Ovary (tissue), 7 donors: ENCODE measurements at regions not wholly inside any gene's neighbourhood (a gene's known extent, or its start where the extent isn't known, plus 50 kb on each side); places are given as distances from the start of the nearest gene placed in this dataset.

Experiments
- DNase-seq, 5 donors: peaks; one replicate each; pipeline ENCODE4 v3.0.0-alpha.2; 2019 to 2020
- H3K27ac ChIP-seq, 2 donors: fragments of 200-600 bp; one replicate each; pipeline versions ENCODE4 v1.5.1 to v1.8.0; 2019 to 2022
- H3K27me3 ChIP-seq: fragments of 200-600 bp; one replicate; pipeline ENCODE4 v1.8.0; 2022
- H3K36me3 ChIP-seq: fragments of 200-600 bp; sonication (generic); one replicate; pipeline ENCODE4 v1.5.1; 2019
- H3K4me1 ChIP-seq: one replicate; pipeline ENCODE4 v1.8.1; 2013; ENCODE audit warnings: mild to moderate bottlenecking, moderate library complexity; ENCODE audit not compliant: insufficient read depth
- H3K4me3 ChIP-seq: fragments of 200-600 bp; sonication (generic); one replicate; pipeline ENCODE4 v1.5.1; 2017
- H3K9me3 ChIP-seq, 2 donors: fragments of 200-600 bp in 1 of 2; sonication (generic) in 1 of 2; one replicate each; pipeline versions ENCODE4 v1.5.1 to v1.8.1; 2013 to 2019; ENCODE audit warnings: mild to moderate bottlenecking in 1 of 2, moderate library complexity in 1 of 2
- EP300 ChIP-seq: sonication (generic); formaldehyde crosslinking; IDR thresholded peaks from one replicate; pipeline ENCODE4 v1.6.1; 2017; ENCODE audit warnings: antibody characterized with exemption
- POLR2A ChIP-seq: fragments of 450-650 bp; IDR thresholded peaks from one replicate; pipeline ENCODE4 v1.6.1; 2017; ENCODE audit warnings: antibody characterized with exemption, mild to moderate bottlenecking, moderate library complexity
- WGBS, 3 donors: extraction: QIAGEN DNeasy Blood & Tissue Kit in 1 of 3; methylation state at CpG; one replicate each; pipeline versions ENCODE4 v1.1.5 to v1.1.7; 2013 to 2017; 5-methylcytosine and 5-hydroxymethylcytosine counted together
- intact Hi-C, 4 donors: fragments of 100-400 bp; cut with DNase I; formaldehyde crosslinking; loops; one replicate each; pipeline versions ENCODE4 v1.11.0 to v1.15.1; 2022 to 2023
- TF ChIP-seq, protein P1 (sequence below), 3 donors: fragments of 450-650 bp in 2 of 3; fragments of 200-600 bp in 1 of 3; IDR thresholded peaks; one replicate each; pipeline versions ENCODE4 v1.5.1 to v1.8.0; 2016 to 2022; ENCODE audit warnings: antibody characterized with exemption in 3 of 3, mild to moderate bottlenecking in 1 of 3
- donor health status: DM: no; HTN: no; CAD: no; lungs with moderate emphysema.
- donor health status: DM: no; HTN: no; CAD: no.
- donor health status: Bipolar disorder and iron deficiency.
- donor health status: DM: no; HTN: no; CAD: no.
- donor health status: DM: yes; HTN: yes; CAD: no.

DNA sequence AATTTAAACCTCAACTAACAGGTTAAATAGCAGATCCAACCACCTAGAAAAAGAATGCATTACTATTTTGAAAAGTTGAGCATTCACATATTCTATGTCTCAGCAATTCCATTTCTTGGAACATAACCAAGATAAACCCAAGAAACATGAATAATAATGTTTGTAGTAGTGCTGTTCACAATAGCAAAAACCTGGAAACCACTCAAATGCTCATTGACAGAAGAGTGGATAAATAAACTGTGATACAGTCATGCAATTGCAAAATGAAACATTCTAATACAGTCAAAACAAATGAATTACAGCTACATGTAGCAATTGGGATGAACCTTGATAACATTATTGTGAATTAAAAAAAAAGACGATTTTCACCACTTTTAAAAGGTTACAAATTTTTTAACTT is 162.8 kb upstream of the TMEM45B start:
- Histone ChIP-seq H3K4me1 (no peaks in the 10 kb centered on the region), H3K27ac (no peak overlapping the region), H3K27me3 (no peaks in the 10 kb centered on the region), H3K36me3 (no peaks in the 10 kb centered on the region), H3K4me3 (no peak overlapping the region), H3K9me3 (no peaks in the 10 kb centered on the region)
- TF ChIP-seq EP300 (no peak), POLR2A (no peak)
- TF ChIP-seq, protein P1, sequence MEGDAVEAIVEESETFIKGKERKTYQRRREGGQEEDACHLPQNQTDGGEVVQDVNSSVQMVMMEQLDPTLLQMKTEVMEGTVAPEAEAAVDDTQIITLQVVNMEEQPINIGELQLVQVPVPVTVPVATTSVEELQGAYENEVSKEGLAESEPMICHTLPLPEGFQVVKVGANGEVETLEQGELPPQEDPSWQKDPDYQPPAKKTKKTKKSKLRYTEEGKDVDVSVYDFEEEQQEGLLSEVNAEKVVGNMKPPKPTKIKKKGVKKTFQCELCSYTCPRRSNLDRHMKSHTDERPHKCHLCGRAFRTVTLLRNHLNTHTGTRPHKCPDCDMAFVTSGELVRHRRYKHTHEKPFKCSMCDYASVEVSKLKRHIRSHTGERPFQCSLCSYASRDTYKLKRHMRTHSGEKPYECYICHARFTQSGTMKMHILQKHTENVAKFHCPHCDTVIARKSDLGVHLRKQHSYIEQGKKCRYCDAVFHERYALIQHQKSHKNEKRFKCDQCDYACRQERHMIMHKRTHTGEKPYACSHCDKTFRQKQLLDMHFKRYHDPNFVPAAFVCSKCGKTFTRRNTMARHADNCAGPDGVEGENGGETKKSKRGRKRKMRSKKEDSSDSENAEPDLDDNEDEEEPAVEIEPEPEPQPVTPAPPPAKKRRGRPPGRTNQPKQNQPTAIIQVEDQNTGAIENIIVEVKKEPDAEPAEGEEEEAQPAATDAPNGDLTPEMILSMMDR (IDR thresholded peaks at IDR 0.05): no peak
- 59 to 74% (median 62%) methylated on average over 1 of the region's 1 CpG for WGBS, 3 donors
- no peak for DNase-seq
- intact Hi-C loops: no loop called here

DNA sequence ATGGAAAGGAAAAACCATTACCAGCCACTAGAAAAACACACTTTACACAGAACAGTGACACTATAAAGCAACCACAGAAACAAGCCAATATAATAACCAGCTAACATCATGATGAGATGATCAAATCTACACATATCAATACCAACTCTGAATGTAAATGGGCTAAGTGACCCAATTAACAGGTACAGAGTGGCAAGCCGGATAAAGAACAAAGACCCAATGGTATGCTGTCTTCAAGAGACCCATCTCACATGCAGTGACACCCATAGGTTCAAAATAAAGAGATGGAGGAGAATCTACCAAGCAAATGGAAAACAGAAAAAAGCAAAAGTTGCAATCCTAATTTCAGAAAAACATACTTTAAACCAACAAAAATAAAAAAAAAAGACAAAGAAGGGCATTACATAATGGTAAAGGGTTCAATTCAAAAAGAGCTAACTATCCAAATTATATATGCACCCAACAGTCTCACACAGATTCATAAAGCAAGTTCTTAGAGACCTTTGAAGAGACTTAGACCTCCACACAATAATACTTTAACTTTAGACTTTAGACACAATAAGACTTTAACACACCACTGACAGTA is 160.3 kb upstream of the TMEM45B start:
- 30 to 35% (median 33%) methylated on average over 1 of the region's 1 CpG for WGBS, 3 donors
- H3K9me3 ChIP-seq: no peaks in the 10 kb centered on the region
- TF ChIP-seq, protein P1 (IDR thresholded peaks at IDR 0.05): no peak
- no peak for TF ChIP-seq POLR2A
- no peak for TF ChIP-seq EP300
- intact Hi-C loops: no loop called here
- no peak for DNase-seq
- no peaks in the 10 kb centered on the region for H3K27me3 ChIP-seq
- H3K4me3 ChIP-seq: no peak overlapping the region
- H3K4me1 ChIP-seq: no peaks in the 10 kb centered on the region
- H3K36me3 ChIP-seq: no peaks in the 10 kb centered on the region
- H3K27ac ChIP-seq: no peak overlapping the region

DNA sequence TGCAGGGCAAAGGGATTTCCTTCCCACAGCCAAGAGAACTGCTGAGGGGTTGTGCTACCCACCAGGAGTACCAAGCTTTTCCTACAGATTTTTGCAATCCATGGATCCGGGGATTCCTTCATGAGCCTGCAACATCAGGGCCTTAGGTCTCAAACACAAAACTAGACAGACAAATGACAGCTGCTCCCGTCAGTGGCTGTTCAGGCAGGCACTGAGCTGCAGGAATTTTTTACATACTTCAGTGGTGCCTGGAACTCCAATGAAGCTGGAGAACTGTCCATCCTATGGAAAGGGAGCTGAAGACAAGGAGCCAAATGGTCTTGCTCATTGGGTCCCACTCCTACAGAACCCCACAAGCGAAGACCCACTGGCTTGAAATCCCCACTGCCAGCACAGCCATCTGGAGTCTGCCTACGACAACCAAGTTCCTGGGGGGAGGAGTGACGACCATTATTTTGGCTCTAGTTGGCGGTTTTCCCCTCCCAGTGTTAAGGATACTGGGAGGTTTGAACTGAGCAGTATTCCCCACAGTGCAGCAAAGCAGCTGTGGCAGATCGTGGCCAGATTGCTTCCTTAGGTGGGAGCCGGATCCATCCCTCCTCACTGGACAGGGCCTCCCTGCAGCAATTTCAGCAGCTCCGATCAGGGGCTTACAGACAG is 157.7 kb upstream of the TMEM45B start:
- Histone ChIP-seq H3K27ac (no peak overlapping the region), H3K27me3 (no peaks in the 10 kb centered on the region), H3K4me1 (no peaks in the 10 kb centered on the region), H3K9me3 (no peaks in the 10 kb centered on the region), H3K36me3 (no peaks in the 10 kb centered on the region), H3K4me3 (no peak overlapping the region)
- no peak for DNase-seq
- 23 to 28% (median 25%) methylated on average over 9 of the region's 9 CpGs for WGBS, 3 donors
- TF ChIP-seq POLR2A (no peak), EP300 (no peak)
- TF ChIP-seq, protein P1 (IDR thresholded peaks at IDR 0.05): no peak
- intact Hi-C loops: no loop called here

DNA sequence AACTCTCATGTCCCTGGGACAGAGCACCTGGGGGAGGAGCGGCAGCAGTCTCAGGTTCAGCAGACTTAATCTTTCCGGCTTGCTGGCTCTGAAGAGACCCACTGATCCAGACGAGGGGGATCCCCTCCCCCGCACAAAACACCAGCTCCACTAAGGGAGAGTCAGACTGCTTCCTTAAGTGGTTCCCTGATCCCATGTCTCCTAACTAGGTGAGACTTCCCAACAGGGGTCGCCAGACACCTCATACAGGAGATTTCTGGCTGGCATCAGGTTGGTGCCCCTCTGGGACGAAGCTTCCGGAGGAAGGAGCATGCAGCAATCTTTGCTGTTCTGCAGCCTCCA is 157.2 kb upstream of the TMEM45B start:
- intact Hi-C loops: no loop called here
- Histone ChIP-seq H3K27me3 (no peaks in the 10 kb centered on the region), H3K27ac (no peak overlapping the region), H3K9me3 (no peaks in the 10 kb centered on the region), H3K4me3 (no peak overlapping the region), H3K4me1 (no peaks in the 10 kb centered on the region), H3K36me3 (no peaks in the 10 kb centered on the region)
- no peak for DNase-seq
- TF ChIP-seq, protein P1 (IDR thresholded peaks at IDR 0.05): no peak
- TF ChIP-seq EP300 (no peak), POLR2A (no peak)
- WGBS, 3 donors: 36 to 47% (median 40%) methylated on average over 7 of the region's 7 CpGs
